ENCODE measurements at regions not wholly inside any gene's neighbourhood (a gene's known extent, or its start where the extent isn't known, plus 50 kb on each side); places are given as distances from the start of the nearest gene placed in this dataset.

DNA sequence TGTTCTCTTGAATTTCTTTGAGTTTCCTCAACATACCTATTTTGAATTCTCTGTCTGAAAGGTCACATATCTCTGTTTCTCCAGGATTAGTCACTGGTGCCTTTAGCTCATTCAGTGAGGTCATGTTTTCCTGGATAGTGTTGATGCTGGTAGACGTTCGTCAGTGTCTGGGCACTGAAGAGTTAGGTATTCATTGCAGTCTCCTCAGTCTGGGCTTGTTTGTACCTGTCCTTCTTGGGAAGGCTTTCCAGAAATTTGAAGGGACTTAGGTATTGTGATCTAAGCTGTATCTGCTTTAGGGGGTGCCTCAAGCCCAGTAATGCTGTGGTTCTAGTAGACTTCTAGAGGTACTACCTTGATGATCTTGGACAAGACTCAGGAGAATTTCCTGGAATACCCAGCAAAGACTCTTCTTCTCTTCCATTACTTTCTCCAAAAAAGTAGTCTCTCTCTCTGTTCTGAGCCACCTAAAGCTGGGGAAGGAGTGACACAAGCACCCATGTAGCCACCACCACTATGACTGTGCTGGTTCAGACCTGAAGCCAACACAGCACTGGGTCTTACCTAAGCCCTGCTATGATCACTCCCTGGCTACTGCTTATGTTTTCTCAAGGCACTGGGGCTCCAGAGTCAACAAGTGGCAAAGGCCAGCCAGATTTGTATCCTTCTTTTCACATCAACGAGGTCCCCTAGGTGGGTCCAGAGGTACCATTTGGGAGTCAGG is 852.0 kb downstream of the BCL11A start:
- FAIRE-seq (no peak), DNase-seq (ENCODE audit: low spot score) (no peak)

DNA sequence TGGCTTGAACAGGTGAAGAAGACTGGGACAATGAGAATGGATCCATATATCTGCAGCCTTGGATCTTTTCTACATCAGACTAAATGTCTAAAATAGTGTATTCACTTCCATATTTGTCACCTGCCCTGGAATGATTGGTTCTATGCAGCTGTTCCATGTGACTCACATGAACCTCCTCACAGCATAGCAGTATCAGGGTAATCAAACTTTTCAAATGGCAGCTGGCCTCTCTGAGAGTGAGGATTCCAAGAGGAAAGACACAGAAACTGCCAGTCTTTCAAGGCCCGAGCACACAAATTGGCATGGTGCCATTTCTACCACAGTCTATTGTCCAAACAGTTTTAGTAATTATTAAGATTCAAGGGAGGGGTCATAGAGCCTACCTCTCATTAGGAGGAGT is 859.3 kb downstream of the BCL11A start:
- FAIRE-seq (no peak), DNase-seq (ENCODE audit: low spot score) (no peak)

DNA sequence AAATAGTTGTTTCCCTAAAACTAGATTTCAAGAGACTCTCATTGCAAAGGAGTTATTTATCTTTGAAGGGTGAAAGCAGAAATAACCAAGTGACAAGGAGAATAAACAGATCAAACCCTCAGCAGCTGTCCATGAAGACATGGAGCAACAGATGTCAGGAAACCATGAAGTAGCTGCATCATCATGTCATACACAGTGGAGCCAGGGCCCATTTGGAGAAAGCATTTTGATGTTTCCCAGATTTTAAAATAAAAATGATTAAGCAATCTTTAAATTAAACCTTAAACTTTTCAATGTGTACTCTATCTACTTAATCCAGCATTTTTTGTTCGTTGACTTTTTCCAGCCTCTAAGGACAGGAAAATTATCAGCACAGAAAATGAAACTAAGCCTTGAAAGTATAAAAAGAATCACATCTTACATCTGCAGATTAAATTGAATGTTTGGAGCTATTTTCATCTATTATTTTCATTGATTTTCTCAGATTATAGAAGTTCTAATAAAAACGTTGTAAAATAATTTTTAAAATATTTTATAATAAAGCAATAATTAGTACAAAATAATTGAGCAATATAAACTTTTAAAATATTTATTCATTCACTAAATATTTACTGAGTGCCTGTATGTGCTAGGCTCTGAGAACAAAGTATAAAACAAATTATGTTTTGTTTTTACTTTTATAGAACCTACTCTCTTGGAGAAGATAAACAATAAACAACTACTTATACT is 860.1 kb downstream of the BCL11A start:
- no peak for DNase-seq (ENCODE audit: low spot score)
- FAIRE-seq = no peak

DNA sequence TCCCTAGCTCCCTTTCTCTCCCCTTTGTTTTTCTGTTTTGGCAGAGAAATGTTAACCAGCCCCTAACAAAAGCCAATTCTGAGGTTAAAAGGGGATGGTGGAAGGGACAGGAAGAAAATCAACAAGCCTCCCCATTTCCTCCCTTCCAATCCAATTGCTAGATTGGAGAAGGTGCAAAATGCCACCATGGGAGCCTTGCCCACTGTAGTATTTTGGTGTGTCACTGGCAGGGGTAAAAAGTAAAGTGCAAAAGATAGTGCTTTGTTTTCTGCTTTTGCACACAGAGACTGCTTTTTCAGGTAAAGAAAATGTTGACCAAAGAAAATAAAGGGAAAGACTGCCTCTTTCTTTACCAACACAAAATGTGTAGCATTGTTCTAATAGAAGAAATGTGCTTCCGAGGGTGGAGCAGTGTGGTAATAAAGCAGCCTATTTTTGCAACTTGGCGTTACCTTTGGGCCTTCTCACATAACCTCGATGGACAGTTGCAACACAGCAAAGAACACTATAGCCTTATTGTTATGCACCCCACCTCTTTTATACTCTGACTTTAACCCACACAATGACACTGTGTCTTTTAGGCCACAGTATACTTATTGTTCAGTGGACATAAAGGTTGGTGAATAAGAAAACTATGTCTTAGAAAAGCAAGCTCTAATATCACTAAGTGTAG is 861.8 kb downstream of the BCL11A start:
- FAIRE-seq (no peak), DNase-seq (ENCODE audit: low spot score) (no peak)

DNA sequence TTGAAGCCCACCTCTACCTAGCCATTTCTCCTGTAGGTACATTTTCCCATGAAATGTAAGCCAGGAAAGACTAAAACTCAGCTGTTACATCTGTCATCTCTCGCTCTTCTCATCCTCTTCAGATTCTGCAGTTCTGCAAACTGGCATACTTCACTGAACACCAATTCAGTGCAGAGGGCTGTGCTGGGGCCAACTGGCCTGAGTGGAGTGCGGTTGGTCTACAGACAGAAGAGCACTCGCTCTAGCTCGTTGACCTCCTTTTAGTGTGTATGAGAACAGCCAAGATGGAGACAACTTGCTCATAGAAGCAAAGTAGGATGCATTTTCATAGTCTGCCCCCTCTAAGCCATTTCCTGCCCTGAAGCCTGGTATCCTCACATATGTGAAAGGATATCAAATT is 862.6 kb downstream of the BCL11A start:
- no peak for FAIRE-seq
- no peak for DNase-seq (ENCODE audit: low spot score)

DNA sequence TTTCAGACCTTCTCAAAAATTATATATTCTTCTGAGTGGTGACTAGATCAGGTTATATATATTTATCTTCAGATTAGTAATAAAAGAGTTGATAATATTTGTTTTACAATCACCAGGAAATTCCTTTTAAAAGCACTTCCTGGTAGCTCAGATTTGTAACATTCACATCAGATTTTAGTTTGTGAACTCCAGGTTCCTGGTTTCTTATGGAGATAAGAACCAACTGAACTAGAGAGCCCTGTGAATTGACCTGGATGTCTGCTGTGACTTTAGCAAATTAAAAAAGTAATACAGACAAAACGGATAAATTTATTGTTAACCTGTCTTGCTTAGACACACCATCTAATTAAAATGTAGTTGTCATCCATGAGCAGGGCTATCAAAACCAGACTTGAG is 868.7 kb downstream of the BCL11A start:
- DNase-seq (ENCODE audit: low spot score) = no peak
- FAIRE-seq = no peak

DNA sequence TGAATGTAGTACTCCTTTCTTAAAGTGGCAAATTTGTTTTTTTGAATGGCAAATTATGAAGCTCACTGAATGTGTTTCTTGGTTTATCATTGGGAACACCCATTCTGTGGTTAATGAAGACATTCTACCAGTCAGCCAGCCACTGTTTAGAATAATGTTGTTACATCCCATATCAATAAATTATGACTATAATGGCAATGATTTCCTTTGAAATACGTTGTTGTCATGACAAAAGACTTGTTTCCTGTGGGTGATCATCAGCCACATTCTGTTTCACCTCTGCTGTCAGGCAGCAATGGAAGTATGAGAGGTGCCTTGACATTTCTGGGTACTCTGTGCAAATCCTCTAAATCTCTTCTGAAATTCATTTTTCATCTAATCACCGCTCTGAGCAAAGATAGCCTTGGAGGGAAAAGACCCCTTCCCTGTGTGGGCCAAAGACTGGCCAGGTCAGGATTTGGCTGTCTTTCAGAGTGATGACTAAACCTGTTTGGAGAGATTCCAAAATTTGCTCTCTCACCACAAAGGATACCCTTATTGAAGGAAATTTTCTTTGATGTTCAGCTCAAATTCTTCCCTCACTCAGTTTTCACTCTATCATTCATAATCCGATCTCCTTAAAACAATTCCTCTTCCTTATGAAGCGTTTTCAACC is 869.2 kb downstream of the BCL11A start:
- FAIRE-seq = no peak
- no peak for DNase-seq (ENCODE audit: low spot score)

DNA sequence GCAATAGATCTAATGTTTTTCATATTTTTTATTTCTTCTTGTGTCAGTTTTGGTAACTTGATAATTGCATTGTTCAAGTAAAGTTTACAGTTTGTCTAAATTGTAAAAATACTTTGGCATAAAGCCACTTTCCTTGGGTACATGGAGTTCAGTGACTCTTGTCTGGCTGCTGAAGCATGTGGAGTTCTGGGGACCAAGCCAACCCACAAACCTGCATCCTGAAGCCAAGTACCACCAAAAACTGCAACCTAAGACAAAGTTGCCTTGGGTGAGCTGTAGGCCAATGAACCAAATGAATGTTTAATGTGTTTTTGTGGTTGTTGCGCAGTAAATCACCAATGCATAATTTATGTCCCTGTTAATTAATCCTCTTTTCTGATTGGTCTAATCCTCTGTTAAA is 872.6 kb downstream of the BCL11A start:
- DNase-seq (ENCODE audit: low spot score) (no peak), FAIRE-seq (no peak)

DNA sequence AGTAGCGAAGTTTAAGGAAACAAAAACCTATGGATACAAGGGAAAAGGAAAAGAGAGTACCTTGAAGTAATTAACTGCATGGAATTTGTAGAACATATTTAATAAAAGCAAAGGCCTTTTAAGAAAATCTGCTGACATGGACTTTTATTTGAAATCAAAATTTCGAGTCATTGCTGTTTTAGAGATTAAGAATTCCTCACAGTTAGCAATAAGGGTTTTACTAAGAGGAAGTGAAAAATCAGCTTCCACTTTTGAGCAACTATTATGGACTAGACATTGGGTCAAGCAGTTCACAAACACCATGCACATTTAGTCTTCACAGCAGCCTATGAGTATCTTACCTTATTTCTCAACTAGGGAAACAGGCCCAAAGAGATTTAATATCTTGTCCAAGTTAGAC is 876.3 kb downstream of the BCL11A start:
- DNase-seq (ENCODE audit: low spot score) (no peak), FAIRE-seq (no peak)

DNA sequence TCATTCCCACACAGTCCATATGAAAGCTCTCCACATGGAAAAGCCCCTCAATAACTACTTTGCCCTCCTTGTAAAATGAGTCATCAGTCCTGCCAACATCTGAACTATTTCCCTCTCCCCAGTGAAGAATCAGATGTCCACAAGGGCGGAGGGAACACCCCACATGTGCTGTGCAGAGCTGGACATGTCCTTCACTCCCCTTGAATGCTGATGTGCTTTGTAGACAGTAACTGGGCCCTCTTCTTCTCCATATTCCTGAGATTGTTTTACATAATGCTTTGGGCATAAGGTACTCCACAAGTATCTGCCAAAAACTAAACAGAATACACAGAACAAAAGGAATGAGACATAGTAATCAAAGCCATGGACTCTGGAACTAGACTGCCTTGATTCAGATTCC is 879.4 kb downstream of the BCL11A start:
- no peak for DNase-seq (ENCODE audit: low spot score)
- no peak for FAIRE-seq

DNA sequence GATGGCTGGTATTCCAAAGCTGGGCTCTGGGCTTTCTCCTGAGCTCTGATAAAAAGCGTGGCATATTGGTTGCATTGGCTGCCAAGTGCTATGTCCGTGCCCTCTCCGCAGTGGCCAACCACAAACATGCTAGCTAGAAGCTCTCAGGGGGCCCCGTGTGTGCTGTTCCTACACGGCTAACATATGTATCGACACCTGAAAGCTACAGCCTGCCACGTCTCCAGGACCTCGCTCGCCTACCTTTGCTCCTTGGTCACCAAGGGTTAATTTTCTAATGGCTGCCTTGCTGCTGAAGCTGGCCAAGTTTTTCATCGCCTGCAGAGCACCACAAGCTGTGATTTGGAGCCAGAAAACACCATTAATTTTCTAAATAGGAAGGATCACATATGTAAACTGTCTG is 888.4 kb downstream of the BCL11A start:
- no peak for DNase-seq (ENCODE audit: low spot score)
- FAIRE-seq = no peak

DNA sequence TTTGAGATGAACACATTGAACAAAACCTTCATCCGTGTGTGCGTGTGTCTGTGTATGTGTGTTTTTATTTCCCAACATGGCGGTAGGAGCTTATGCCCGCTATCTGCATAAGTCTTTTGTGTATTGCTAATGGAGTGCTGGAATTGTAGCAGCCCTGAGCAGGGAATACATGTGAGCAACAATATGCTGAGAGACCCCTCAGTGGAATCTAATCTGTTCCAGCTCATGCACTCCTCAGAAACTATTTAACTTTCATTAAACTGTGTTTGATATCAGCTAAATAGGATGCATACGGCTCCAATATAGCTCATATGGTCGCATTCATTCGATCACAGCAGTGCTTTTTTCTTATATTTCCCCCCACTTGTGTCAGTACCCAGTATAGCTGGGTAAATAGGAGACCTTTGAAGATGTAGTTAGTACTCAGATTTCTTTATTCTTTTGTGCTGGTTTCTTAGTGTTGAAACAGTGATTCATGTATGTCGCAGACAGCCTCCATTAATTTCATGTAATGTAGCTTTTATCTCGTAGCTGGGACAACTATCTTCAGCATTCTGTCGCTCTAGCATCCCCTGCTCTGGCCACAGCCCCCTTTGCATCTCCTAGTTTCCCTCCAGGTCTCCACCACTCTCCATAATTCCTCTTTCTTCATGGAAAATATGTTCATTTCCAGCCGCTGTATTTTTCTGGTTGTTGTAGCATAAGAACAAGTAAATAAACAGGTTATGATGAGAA is 891.2 kb downstream of the BCL11A start:
- no peak for FAIRE-seq
- no peak for DNase-seq (ENCODE audit: low spot score)

DNA sequence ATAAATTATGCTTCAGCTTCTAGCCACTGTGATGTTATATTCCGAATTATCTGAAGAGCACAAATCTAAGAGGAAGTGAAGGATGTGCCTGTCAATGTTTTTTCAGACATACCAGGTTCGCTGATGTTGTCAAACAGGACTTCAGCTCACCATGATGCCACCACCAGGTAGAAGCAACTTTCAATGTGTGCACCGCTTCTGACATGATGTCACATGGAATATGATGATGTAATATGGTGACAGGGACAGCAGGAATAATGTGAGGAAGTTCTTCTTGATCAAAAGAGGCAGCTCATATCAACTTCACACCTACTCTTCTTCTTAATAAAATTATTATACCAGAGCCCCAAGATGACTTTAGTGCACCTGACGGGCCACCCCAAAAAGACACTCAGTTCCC is 893.2 kb downstream of the BCL11A start:
- FAIRE-seq = no peak
- DNase-seq (ENCODE audit: low spot score) = no peak

DNA sequence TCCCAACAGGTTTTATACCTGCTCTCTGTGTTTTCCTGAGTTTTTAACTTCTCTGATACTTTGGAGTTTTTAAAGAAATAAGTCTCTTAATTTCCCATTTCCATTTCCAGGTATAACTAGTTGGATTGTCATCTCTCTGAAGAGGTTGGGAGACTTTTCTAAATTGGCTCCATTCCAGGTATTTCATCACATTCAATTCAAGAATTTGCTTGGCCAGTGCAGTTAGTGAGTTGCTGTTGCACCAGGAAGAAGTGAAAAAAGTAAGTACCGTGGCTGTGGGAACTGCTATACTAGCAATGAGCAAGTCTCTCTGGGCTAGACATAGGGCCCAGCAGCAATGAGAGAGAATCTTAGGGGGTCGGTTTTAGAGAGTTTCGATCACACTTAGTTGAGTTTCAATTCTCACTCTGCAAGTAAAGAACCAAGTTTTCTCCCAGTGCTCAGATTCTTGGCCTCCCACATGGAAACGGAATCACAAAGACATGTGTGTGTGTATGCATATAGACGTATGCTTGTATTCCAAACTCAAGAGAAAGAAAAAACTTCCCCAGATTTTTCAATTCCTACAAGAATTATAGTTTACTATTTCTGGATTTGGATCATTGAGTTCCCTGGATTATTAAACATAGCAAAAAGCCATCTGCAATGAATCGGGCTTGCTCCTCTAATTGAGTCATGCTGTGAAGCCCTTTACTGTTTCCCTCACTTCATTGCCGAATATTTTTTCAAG is 894.4 kb downstream of the BCL11A start:
- no peak for FAIRE-seq
- no peak for DNase-seq (ENCODE audit: low spot score)

DNA sequence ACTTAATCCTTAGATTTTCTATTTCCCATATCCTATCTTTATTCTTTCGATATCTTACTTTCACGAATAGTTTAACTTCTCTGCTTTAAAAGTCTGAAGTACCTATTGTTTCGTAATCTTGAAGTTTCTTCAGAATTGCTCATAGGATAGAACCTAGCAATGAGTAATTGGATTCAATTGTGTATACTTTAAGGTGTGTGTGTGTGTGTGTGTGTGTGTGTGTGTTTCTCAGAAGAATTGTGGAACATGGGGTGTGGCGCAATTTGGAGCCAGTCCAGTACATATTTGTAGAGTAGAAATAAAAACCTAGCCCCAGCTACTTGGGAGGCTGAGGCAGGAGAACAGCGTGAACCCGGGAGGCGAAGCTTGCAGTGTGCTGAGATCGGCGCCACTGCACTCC is 897.6 kb downstream of the BCL11A start:
- FAIRE-seq (no peak), DNase-seq (ENCODE audit: low spot score) (no peak)

DNA sequence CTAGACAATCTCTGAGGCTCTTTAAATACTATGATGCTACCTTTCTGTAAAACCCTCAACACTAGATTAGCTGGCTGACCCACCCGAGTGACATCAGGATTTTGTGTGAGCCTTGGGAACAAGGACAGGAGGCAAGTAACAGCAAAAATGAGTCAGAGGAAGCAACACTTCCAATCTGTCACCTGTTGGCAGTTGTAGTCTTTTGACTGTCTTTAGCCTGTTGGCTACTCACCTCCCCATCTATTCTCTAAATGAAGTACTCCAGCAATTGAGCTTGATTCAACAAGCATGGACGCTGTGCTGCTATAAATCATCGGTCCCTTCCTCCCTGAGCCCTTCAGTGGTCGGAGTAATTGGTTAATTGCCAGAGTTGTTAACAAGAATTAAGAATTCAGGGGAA is 898.7 kb downstream of the BCL11A start:
- DNase-seq (ENCODE audit: low spot score) = no peak
- FAIRE-seq = no peak

DNA sequence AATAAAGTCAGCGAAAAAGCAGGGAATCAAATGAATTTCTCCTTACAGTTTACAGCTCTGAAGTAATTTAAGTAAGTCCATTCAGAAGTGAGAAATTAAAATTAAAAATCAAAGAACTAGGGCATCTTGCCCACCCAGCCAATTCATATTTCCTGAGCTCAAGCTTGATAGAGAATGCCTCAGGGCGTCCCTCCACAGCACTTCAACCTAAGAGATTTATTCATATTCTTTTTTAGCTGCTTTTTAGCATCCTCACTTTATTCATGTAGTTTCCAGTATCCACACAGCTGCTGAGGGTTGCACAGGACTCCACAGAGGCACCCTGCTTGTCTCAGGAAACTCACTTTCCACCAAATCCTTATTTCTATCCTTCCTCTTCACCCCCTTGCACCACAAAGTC is 900.3 kb downstream of the BCL11A start:
- FAIRE-seq (no peak), DNase-seq (ENCODE audit: low spot score) (no peak)

DNA sequence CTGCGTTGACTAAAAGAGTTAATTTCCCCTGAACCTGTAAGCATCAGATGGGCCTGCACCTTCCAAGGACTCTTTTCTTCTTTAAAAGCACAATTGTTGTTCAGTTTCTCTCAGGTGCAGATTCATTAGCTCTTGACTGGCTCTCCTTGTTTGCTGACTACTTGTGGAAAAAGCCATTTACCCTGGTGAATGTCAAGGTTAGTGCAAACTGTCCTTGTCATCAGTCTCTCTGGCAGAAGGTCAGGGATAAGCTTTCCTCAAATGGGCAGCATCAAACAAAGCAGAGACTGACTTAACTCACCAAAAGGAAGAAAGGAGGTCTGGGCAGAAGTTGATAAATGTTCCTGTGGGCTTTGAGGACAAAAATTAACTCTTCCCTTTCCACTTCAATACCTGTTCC is 922.7 kb downstream of the BCL11A start:
- FAIRE-seq (no peak), DNase-seq (ENCODE audit: low spot score) (no peak)

DNA sequence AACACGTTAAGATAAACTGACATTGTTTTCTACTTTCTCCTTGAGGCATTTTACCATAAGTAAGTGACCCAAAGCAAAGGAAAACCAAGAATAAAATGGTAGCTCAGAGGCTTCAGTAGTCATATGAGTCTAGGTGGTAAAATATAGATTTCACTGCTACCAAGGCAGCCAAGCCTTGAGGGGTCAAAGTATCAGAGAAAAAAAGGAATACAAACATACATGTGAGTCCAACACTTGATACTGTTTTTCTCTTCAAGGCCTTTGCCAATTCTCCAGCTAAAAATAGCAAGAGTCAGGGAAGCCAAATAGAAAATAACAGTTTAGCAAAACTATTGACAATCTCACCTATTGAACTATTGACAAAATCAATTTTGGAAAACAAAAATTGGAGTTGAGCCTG is 925.9 kb downstream of the BCL11A start:
- DNase-seq (ENCODE audit: low spot score) (no peak), FAIRE-seq (no peak)

DNA sequence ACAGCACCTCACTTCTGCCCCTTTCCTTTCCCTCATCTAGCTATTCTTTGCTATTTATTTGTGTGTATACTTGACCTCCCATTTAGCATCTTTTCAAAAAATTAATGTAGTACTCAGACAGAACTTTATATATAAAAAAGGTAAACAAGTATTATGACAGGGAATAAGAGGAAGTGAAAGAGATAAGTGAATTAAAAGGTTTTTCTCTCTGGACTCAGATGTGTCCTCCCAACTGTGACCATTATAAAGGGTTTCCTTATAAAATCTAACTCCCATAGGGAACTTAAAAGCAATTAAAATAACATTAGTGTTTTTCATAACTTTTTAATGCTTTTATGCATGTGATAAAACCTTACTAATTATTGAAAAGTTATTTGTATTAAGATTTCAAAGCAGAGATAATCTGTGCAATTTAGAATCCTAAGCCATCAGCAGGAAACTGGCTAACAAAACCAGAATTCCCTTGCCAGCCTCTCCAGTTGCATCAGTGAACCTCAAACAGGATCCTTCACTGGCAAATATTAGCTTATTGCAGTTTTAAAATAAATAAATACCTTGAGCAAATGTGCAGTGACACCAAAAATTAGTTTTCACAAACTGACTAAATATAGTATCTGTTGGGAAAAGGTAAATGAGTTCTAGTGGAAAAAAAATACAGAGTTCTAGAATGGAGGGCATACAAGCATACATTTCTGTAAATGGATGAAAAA is 930.7 kb downstream of the BCL11A start:
- DNase-seq (ENCODE audit: low spot score) = no peak
- no peak for FAIRE-seq
